C4-2B (cell line): ENCODE measurements at regions not wholly inside any gene's neighbourhood (a gene's known extent, or its start where the extent isn't known, plus 50 kb on each side); places are given as distances from the start of the nearest gene placed in this dataset.

ENCODE experiments used
- H3K27ac ChIP-seq: fragments of 450-650 bp; 2 replicates; pipeline ENCODE4 v1.5.1; 2017
- ZFX ChIP-seq: fragments of 450-650 bp; IDR thresholded peaks from 2 replicates; pipeline ENCODE4 v1.6.1; 2017
- TF ChIP-seq, protein P1 (sequence below): fragments of 450-650 bp; conservative IDR thresholded peaks from 2 replicates; pipeline ENCODE4 v1.5.1; 2017; ENCODE audit warnings: mild to moderate bottlenecking

DNA sequence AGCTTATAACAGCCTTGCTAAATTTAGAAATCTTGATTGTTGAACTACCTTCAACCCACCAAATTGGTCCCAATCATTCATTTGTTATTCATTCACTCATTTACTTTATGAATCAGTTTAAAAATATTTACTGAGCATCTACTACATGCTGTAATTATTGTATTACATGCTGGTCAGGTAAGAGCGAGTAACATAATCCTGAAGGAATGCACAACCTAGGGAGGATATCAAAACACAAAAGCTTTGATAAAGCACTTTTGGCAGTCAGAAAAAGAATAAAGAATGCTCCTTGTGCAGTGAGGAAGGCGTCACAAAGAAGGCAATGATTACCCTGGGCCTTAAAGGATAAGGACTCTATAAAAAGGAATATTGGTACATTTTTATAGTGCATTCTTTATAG, 518.9 kb upstream of the NR5A2 start:
- TF ChIP-seq, protein P1, sequence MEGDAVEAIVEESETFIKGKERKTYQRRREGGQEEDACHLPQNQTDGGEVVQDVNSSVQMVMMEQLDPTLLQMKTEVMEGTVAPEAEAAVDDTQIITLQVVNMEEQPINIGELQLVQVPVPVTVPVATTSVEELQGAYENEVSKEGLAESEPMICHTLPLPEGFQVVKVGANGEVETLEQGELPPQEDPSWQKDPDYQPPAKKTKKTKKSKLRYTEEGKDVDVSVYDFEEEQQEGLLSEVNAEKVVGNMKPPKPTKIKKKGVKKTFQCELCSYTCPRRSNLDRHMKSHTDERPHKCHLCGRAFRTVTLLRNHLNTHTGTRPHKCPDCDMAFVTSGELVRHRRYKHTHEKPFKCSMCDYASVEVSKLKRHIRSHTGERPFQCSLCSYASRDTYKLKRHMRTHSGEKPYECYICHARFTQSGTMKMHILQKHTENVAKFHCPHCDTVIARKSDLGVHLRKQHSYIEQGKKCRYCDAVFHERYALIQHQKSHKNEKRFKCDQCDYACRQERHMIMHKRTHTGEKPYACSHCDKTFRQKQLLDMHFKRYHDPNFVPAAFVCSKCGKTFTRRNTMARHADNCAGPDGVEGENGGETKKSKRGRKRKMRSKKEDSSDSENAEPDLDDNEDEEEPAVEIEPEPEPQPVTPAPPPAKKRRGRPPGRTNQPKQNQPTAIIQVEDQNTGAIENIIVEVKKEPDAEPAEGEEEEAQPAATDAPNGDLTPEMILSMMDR, result no peak
- TF ChIP-seq ZFX, result no peak
- no peak overlapping the region for H3K27ac ChIP-seq

DNA sequence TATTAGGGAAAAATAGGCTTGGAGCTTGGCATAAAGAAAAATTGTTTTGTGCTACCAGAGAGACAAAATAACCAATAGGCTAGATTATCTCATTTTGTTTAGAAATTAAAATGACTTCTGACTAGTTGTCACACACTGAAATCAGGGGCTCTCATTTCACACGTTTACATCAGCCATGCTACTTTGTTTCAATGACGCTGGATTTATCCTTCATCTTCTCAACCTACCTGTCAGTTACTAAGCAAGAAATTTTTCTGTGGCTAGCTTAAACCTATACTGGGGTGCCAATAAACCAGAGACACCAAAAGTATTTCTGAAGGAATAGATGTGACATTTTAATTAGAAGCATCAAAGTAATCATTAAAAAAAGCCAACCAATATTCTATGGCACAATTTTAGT, 518.1 kb upstream of the NR5A2 start:
- TF ChIP-seq, protein P1, result no peak
- no peak for TF ChIP-seq ZFX
- H3K27ac ChIP-seq, result no peak overlapping the region

DNA sequence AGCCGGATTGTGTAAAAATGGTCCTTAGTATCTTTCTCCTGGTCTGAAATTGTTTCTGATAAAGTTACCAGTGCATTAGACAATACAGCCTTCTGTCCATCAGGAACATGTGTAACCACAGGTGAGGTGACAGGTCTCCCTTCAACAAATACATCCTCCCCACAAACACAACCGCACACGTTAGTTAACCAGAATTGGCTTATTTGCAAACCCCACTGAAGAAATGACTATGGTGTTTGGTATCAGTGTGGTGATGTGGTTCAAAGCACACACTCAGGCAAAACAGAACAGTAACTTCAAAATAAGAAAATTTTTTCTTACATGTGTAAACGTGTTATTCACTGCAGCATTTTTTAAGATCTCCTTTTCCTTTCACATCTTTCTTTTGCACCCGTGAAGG, 517.2 kb upstream of the NR5A2 start:
- no peak for TF ChIP-seq ZFX
- TF ChIP-seq, protein P1, result no peak
- H3K27ac ChIP-seq, result no peak overlapping the region

DNA sequence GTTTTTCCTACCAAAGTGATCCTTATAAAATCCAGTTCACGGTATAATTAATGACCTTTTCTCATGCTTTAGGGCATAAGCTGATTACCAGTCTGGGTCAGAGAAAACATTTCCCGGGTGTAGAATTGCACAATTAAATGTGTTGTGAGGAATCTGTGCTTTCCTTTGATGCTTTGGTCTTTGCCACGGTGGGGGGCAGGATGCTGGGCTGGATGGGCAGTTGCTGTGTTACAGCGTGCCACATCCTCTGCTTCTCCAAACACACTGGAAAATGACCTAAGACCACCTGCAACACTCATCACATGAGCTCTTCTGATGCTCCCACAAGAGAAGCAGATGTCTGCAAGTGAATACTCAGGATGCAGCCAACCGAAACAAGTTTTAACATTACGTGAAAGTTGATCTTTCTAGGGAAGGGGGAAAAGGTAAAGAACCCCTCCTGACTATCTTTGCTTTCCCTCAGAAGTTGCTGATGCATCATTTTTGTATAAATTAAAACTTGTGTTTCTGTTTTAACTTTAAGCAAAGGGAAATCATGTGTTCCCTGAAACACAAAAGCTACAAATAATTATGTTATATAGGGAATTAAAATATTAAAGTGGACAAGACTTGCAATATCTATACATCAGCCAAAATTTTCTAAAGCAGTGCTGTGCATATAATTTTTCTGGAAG, 515.3 kb upstream of the NR5A2 start:
- TF ChIP-seq ZFX, result no peak
- TF ChIP-seq, protein P1, result no peak
- H3K27ac ChIP-seq, result no peak overlapping the region

DNA sequence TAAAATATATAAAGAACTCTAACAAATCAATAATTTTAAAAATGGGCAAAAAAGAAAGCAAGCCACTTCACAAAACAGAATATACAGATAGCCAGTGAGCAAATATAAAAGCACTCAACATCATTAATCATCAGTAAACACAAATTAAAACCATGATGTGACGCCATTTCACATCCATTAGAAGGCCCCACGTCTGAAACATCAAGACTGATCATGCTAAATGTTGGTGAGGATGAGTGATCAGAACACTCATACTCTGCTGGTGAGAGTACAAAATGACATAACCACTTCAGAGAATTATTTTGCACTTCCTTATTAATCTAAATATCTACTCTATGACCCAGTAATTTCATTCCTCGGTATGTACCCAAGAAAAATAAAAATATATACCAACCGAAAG, 512.2 kb upstream of the NR5A2 start:
- no peak for TF ChIP-seq ZFX
- TF ChIP-seq, protein P1, result no peak
- H3K27ac ChIP-seq, result no peak overlapping the region

DNA sequence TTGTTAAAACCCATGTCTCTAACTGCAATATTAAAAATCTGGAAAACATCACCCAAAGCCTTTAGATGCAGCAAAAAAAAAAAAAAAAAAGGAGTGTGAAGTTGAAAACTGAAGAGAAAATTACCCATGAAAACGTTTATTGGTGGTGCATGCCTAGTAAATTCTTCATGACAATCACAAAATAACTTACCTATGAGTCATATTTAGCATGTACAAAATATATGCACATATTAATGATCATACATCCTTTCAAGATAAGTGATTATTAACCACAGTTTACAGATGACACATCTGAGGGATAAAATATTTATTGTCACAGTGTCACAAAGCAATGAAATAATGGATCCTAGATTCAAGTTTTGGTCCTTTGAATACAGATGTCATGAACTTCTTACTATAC, 505.2 kb upstream of the NR5A2 start:
- no peak overlapping the region for H3K27ac ChIP-seq
- no peak for TF ChIP-seq ZFX
- TF ChIP-seq, protein P1, result no peak

DNA sequence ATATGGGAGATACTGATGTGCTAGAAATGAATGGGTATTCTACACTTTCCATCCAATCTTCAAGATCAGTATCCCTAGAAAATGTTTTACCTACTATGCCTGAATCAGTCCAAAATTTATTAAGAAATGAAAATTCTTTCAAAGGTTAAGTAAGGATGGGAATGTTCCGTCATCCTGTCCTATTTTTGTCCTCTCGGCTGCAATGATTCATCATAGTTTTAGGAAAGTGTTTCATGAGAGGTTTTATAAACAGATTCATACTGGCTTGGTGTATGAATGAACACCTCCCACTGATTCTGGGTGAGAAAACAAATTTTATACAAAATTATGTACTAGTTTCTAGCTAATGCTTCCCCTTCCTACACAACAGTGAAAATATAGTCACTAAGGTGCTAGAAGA, 504.6 kb upstream of the NR5A2 start:
- no peak for TF ChIP-seq ZFX
- TF ChIP-seq, protein P1, result no peak
- H3K27ac ChIP-seq, result no peak overlapping the region
